ENCODE measurements at regions not wholly inside any gene's neighbourhood (a gene's known extent, or its start where the extent isn't known, plus 50 kb on each side); places are given as distances from the start of the nearest gene placed in this dataset.

DNA sequence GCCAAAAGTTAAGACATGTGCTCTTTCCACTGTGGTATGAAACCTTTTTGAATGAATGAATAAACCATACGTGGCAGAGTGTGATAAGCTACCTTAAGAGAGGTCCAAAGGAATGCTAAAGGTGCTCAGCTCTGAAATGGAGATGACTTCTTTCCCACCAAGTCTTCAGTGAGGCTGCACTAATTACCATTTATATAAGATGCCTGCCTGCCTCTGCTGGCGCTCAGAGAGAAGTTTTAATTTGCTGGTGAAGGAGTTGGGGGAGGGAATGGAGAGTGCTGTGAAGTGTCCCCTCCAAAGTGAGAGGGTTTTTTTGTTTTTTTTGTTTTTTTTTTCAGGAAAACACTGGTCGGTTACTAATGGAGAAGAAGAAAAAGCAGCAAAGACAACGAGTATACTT, 559.0 kb downstream of the OMA1 start:
- in situ Hi-C loops (cut with HindIII; ENCODE audit: low sequenced_read_pairs) = loop anchor here (25.0 kb wide), 1 partner anchor 100 kb away; no protein-coding TSS in a partner anchor

DNA sequence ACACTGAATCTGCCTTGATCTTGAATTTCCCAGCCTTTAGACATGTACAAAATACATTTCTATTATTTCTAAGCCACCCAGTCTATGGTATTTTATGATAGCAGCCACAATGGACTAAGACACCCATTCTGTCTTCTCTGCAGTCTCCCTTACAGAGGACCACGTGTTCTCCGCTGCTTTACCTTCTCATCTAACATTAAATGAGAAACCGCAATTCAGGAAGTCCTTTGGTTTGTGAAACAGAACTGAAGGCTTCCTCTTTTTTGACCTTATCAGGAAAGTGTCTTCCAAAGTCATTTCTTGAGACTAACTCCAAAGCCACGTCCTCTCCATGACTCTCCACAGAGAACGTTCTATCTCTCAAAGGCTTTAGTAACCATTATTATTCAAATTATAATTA, 560.1 kb downstream of the OMA1 start:
- in situ Hi-C loops (cut with HindIII; ENCODE audit: low sequenced_read_pairs) = loop anchor here (25.0 kb wide), 1 partner anchor 101 kb away; no protein-coding TSS in a partner anchor
- H3K4me3 ChIP-seq (ENCODE audit: low read depth, low read length) = no peak overlapping the region

More for the DNA sequence above, 559.0 kb downstream of the OMA1 start:
- TF ChIP-seq, protein P1, sequence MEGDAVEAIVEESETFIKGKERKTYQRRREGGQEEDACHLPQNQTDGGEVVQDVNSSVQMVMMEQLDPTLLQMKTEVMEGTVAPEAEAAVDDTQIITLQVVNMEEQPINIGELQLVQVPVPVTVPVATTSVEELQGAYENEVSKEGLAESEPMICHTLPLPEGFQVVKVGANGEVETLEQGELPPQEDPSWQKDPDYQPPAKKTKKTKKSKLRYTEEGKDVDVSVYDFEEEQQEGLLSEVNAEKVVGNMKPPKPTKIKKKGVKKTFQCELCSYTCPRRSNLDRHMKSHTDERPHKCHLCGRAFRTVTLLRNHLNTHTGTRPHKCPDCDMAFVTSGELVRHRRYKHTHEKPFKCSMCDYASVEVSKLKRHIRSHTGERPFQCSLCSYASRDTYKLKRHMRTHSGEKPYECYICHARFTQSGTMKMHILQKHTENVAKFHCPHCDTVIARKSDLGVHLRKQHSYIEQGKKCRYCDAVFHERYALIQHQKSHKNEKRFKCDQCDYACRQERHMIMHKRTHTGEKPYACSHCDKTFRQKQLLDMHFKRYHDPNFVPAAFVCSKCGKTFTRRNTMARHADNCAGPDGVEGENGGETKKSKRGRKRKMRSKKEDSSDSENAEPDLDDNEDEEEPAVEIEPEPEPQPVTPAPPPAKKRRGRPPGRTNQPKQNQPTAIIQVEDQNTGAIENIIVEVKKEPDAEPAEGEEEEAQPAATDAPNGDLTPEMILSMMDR (IDR thresholded peaks at IDR 0.05; ENCODE audit: low read depth, low read length, missing control alignments) = no peak
- no peak for DNase-seq (ENCODE audit: low read depth)
- H3K4me3 ChIP-seq (ENCODE audit: low read depth, low read length) = no peak overlapping the region

DNA sequence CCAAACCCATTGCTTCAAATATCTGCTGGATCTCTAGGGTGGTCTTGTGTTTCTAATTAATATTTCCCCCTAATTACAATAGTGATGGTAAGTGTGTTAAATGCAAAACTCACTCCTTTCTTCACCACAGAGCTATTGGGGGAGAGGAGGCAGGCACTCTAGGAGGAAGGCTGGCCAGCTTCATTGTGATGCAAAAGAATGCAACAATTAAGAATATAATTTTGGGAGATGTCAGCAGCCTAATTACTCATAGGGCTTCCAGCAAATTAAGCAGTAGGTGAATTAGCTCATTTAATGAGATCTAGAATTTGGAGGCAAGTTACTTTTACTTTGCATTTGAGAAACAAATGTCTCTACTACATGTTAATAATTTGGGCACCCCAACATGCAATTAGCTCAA, 560.4 kb upstream of the DAB1 start:
- DNase-seq (ENCODE audit: low read depth) = no peak
- TF ChIP-seq, protein P1 (IDR thresholded peaks at IDR 0.05; ENCODE audit: low read depth, low read length, missing control alignments) = no peak
- in situ Hi-C loops (cut with HindIII; ENCODE audit: low sequenced_read_pairs) = loop anchor here (25.0 kb wide), 1 partner anchor 103 kb away; no protein-coding TSS in a partner anchor
- no peak overlapping the region for H3K4me3 ChIP-seq (ENCODE audit: low read depth, low read length)

More for the DNA sequence above, 560.1 kb downstream of the OMA1 start:
- TF ChIP-seq, protein P1 (IDR thresholded peaks at IDR 0.05; ENCODE audit: low read depth, low read length, missing control alignments) = no peak
- DNase-seq (ENCODE audit: low read depth) = no peak

DNA sequence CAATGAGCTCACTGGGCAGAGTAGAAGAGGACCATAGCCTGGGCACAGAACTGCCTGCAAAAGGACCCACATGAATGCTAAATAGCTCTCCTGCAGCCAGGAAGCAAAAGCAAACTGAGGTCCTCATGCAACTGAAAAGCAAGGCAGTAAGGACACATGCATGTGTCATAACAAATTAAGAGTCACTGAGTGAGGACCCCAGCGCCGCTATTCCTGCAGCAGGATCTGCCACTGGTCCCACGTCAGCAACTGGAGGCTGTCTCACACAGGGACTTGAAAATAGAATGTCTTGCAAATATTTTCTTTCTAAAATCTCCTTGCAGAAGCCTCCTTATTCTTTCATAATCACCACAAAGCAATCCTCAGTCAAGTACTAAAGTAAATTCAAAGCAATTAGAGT, 559.6 kb upstream of the DAB1 start:
- DNase-seq (ENCODE audit: low read depth) = no peak
- H3K4me3 ChIP-seq (ENCODE audit: low read depth, low read length) = no peak overlapping the region
- in situ Hi-C loops (cut with HindIII; ENCODE audit: low sequenced_read_pairs) = loop anchor here (25.0 kb wide), 1 partner anchor 104 kb away; no protein-coding TSS in a partner anchor
- TF ChIP-seq, protein P1 (IDR thresholded peaks at IDR 0.05; ENCODE audit: low read depth, low read length, missing control alignments) = no peak

DNA sequence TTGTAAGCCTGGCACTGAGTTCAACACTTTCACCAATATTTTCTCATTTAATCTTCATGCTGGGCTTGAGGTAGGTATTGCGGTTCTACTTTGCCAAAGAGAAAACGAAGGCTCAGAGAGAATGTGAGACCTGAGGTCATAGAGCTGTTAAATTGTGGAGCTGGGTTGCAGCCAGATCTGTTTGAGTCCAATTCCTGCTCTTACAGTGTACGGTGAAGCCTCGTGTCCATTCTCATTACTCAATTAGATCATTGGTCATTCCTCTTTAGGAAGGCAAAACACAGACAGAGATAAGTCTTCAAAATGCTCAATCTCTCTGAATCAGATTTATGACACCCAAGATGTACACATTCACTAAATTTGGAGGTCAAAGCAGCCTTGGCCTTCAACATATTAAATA, 559.0 kb upstream of the DAB1 start:
- in situ Hi-C loops (cut with HindIII; ENCODE audit: low sequenced_read_pairs) = loop anchor here (25.0 kb wide), 1 partner anchor 104 kb away; no protein-coding TSS in a partner anchor
- no peak for DNase-seq (ENCODE audit: low read depth)
- TF ChIP-seq, protein P1 (IDR thresholded peaks at IDR 0.05; ENCODE audit: low read depth, low read length, missing control alignments) = no peak
- no peak overlapping the region for H3K4me3 ChIP-seq (ENCODE audit: low read depth, low read length)

DNA sequence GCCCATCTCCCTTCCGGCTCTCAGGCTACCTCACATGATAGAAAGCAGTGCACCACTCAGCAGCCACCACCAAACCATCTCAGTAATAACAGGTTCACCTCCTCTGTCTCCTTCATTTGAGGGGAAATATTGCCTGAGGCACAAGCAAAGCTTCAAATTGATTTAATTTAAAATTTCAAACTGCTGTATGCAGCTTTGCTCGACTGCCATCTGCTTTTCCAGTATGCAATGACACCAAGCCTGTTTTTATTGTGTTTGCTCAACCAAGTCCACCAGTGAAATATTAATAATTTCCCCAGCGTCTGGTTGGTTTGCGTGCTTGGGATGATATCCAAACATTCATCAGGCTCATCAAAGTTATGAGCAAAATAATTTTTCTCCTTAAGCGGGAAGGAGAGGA, 552.4 kb upstream of the DAB1 start:
- no peak for DNase-seq (ENCODE audit: low read depth)
- TF ChIP-seq, protein P1 (IDR thresholded peaks at IDR 0.05; ENCODE audit: low read depth, low read length, missing control alignments) = no peak

More for the DNA sequence above, 552.4 kb upstream of the DAB1 start:
- in situ Hi-C loops (cut with HindIII; ENCODE audit: low sequenced_read_pairs) = loop anchor here (25.0 kb wide), 1 partner anchor 111 kb away; no protein-coding TSS in a partner anchor
- no peak overlapping the region for H3K4me3 ChIP-seq (ENCODE audit: low read depth, low read length)

Data from astrocyte of the cerebellum (primary cell).